Nephron (organoid): ENCODE measurements at regions not wholly inside any gene's neighbourhood (a gene's known extent, or its start where the extent isn't known, plus 50 kb on each side); places are given as distances from the start of the nearest gene placed in this dataset.

ENCODE experiments used
- H3K27ac Mint-ChIP-seq, 3 experiments: 2 replicates each; pipeline ENCODE4 v1.8.0; 2020; ENCODE audit warnings: mixed read lengths in 3 of 3, mild to moderate bottlenecking in 2 of 3, moderate library complexity in 1 of 3
- H3K27me3 Mint-ChIP-seq: 2 replicates; pipeline ENCODE4 v1.8.0; 2021; ENCODE audit warnings: low read depth, mild to moderate bottlenecking, moderate library complexity, mixed read lengths
- H3K36me3 Mint-ChIP-seq: 2 replicates; pipeline ENCODE4 v1.8.0; 2020; ENCODE audit warnings: low read depth, mixed read lengths
- H3K4me1 Mint-ChIP-seq: 2 replicates; pipeline ENCODE4 v1.8.0; 2020; ENCODE audit warnings: mixed read lengths
- H3K4me3 Mint-ChIP-seq, 3 experiments: 2 replicates each; pipeline ENCODE4 v1.8.0; 2020; ENCODE audit warnings: mild to moderate bottlenecking in 3 of 3, mixed read lengths in 3 of 3, moderate library complexity in 2 of 3
- H3K9me3 Mint-ChIP-seq: 2 replicates; pipeline ENCODE4 v1.8.0; 2020; ENCODE audit warnings: mixed read lengths
- CTCF ChIP-seq, 3 experiments: fragments of 200-600 bp; sonication (generic); IDR thresholded peaks; one replicate each; pipeline ENCODE4 v1.5.0; 2021; ENCODE audit warnings: antibody characterized with exemption in 3 of 3; ENCODE audit not compliant: unreplicated experiment in 3 of 3

GRCh38 chr13:66195238-66195637 is 1034.9 kb downstream of the PCDH9 start:
- Mint-ChIP-seq H3K4me3 (no peak overlapping the region), H3K4me1 (no peaks in the 10 kb centered on the region), H3K27ac (no peak overlapping the region), H3K9me3 (peaks cover 20% of the 10 kb centered on the region), H3K36me3 (no peaks in the 10 kb centered on the region), H3K27me3 (no peaks in the 10 kb centered on the region)
- TF ChIP-seq CTCF (IDR thresholded peaks at IDR 0.05; ENCODE audit: unreplicated experiment in 3 of 3), result no peak

DNA sequence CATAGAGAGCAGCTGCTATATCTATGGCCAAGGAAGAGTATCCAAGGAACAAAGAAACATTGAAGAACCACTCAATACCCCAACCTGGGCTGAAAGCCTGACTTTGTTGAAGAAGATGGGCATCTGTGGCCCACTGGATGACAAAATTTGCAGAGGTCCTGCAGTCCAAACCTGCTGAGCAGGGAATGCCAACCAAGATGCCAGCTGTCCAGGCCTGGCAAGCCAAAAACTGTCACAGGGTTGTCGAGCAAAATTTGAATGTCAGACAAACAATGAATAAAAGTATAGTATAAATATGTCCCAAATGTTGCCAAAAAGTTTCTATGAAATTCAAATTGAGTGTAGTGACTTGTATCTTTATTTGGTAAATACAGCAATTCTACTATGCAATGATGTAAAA is 1040.2 kb downstream of the PCDH9 start:
- no peaks in the 10 kb centered on the region for H3K4me1 Mint-ChIP-seq
- H3K27ac Mint-ChIP-seq, result no peak overlapping the region
- H3K36me3 Mint-ChIP-seq, result no peaks in the 10 kb centered on the region
- no peaks in the 10 kb centered on the region for H3K27me3 Mint-ChIP-seq
- no peak overlapping the region for H3K4me3 Mint-ChIP-seq
- TF ChIP-seq CTCF (IDR thresholded peaks at IDR 0.05; ENCODE audit: unreplicated experiment in 3 of 3), result no peak
- H3K9me3 Mint-ChIP-seq, result peaks cover 2% of the 10 kb centered on the region

GRCh38 chr13:66180836-66181235 is 1049.3 kb downstream of the PCDH9 start:
- H3K27me3 Mint-ChIP-seq, result no peaks in the 10 kb centered on the region
- no peak overlapping the region for H3K27ac Mint-ChIP-seq
- no peaks in the 10 kb centered on the region for H3K36me3 Mint-ChIP-seq
- H3K4me3 Mint-ChIP-seq, result no peak overlapping the region
- TF ChIP-seq CTCF (IDR thresholded peaks at IDR 0.05; ENCODE audit: unreplicated experiment in 3 of 3), result no peak
- peaks cover 12% of the 10 kb centered on the region for H3K9me3 Mint-ChIP-seq
- H3K4me1 Mint-ChIP-seq, result no peaks in the 10 kb centered on the region

DNA sequence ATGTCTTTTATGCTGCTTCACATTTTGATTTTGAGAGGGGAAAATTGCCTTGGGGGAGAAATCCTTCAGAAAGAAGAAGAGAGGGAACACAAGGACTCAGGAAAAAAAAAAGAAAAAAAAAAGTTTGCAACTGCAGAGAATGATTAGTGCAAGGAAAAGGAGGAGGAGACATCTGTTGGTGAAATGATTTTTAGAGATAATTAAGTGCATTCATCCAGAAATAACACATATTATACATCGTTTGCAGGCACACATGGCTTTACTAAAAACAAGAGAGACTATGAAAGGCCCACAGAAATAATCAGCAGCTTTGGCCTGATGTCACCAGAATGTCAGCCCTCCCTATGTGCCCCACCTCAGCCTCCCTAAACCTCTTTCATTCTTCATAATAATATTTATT is 1058.2 kb downstream of the PCDH9 start:
- Mint-ChIP-seq H3K27me3 (no peaks in the 10 kb centered on the region), H3K4me3 (no peak overlapping the region), H3K36me3 (no peaks in the 10 kb centered on the region), H3K9me3 (no peaks in the 10 kb centered on the region), H3K4me1 (no peaks in the 10 kb centered on the region), H3K27ac (no peak overlapping the region)
- no peak for TF ChIP-seq CTCF (IDR thresholded peaks at IDR 0.05; ENCODE audit: unreplicated experiment in 3 of 3)

DNA sequence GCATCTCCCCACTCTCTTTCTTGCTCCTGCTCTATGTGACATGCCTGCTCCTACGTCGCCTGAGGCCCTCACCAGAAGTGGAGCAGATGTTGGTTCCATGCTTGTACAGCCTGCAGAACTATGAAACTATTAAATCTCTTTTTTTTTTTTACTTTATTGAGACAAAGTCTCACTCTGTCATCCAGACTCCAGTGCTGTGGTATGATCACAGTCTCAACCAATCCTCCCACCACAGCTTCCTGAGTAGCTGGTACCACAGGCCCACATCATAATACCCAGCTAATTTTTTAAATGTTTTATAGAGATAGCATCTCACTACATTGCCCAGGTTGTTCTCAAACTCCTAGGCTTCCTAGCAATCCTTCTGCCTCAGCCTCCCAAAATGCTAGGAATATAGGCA is 1067.7 kb downstream of the PCDH9 start:
- TF ChIP-seq CTCF (IDR thresholded peaks at IDR 0.05; ENCODE audit: unreplicated experiment in 3 of 3), result no peak
- Mint-ChIP-seq H3K4me3 (no peak overlapping the region), H3K27ac (no peak overlapping the region), H3K36me3 (no peaks in the 10 kb centered on the region), H3K27me3 (no peaks in the 10 kb centered on the region), H3K4me1 (peaks cover 8% of the 10 kb centered on the region), H3K9me3 (no peaks in the 10 kb centered on the region)

- H3K4me1 Mint-ChIP-seq, result peaks cover 10% of the 10 kb centered on the region
- H3K27me3 Mint-ChIP-seq, result no peaks in the 10 kb centered on the region
- H3K36me3 Mint-ChIP-seq, result no peaks in the 10 kb centered on the region
- no peak for TF ChIP-seq CTCF (IDR thresholded peaks at IDR 0.05; ENCODE audit: unreplicated experiment in 3 of 3)
- no peaks in the 10 kb centered on the region for H3K9me3 Mint-ChIP-seq
- no peak overlapping the region for H3K4me3 Mint-ChIP-seq
- peak overlapping the region in 1 of 3 experiments; percentile 46 for H3K27ac Mint-ChIP-seq
Measured at GRCh38 chr13:66159511-66159910, 1070.6 kb downstream of the PCDH9 start.
